Neural cell (in vitro differentiated cells): ENCODE measurements at regions not wholly inside any gene's neighbourhood (a gene's known extent, or its start where the extent isn't known, plus 50 kb on each side); places are given as distances from the start of the nearest gene placed in this dataset.

Source experiments
- EZH2 ChIP-seq: fragments of 200-600, 300-800 bp; shearing (Covaris generic), sonication (generic); IDR thresholded peaks from 2 replicates; pipeline ENCODE4 v1.6.1; 2014; ENCODE audit warnings: antibody characterized with exemption, low read length, borderline replicate concordance, mild to moderate bottlenecking; ENCODE audit not compliant: insufficient read depth, poor library complexity, severe bottlenecking
- MXI1 ChIP-seq: fragments of 450-650 bp; conservative IDR thresholded peaks from 2 replicates; pipeline ENCODE4 v1.6.1; 2014; ENCODE audit warnings: antibody characterized with exemption, mild to moderate bottlenecking; ENCODE audit not compliant: poor library complexity, severe bottlenecking
- POLR2AphosphoS5 ChIP-seq: IDR thresholded peaks from 2 replicates; pipeline ENCODE4 v1.6.1; 2012
- RAD21 ChIP-seq: fragments of 450-650 bp; conservative IDR thresholded peaks from 2 replicates; pipeline ENCODE4 v1.6.1; 2014; ENCODE audit warnings: antibody characterized with exemption, mild to moderate bottlenecking, moderate library complexity
- SMC3 ChIP-seq: fragments of 450-650 bp; conservative IDR thresholded peaks from 2 replicates; pipeline ENCODE4 v1.6.1; 2014; ENCODE audit warnings: antibody characterized with exemption, mild to moderate bottlenecking, moderate library complexity; ENCODE audit not compliant: poor library complexity
- TAF1 ChIP-seq: IDR thresholded peaks from 2 replicates; pipeline ENCODE4 v1.6.1; 2012; ENCODE audit warnings: low read depth
- TF ChIP-seq, protein P1 (sequence below): fragments of 450-650 bp; IDR thresholded peaks from 2 replicates; pipeline ENCODE4 v1.5.1; 2014; ENCODE audit warnings: antibody characterized with exemption, mild to moderate bottlenecking, moderate library complexity; ENCODE audit not compliant: poor library complexity, severe bottlenecking

DNA sequence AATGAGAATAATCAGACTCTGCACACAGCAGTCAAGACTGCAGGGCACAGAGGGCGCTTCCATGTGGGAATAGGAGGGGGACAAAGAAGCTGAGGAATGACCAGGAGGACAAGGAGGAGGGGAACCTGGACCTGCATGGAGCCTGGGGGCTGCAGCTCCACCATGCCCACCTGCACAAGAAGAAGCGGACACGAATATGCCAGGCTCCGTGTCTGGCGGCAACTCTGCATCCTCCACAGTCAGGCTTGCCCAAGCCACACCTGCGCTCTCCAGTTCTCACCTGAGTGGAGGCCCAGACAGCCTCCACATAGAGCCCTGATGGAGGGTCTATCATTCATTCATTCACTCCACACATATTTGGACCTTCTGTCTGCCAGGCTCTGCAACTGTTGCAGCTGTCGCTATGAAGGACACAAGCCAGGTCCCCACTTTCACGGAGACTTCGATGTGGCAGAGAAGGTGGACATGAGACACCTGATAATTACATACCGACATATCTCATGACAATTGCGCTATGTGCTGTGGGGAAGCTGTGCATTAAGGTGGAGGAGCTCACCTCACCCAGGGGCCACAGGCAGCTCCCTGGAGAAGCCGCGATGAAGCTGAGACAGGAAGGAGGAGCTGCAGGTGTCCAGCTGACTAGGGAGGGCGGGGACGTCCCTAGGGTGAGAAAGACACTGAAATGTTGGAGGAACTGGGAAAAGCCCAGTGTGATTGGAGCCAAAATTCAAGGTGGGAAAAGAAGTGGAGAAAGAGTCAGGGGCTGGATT is 159.2 kb downstream of the INHBB start:
- TF ChIP-seq, protein P1, sequence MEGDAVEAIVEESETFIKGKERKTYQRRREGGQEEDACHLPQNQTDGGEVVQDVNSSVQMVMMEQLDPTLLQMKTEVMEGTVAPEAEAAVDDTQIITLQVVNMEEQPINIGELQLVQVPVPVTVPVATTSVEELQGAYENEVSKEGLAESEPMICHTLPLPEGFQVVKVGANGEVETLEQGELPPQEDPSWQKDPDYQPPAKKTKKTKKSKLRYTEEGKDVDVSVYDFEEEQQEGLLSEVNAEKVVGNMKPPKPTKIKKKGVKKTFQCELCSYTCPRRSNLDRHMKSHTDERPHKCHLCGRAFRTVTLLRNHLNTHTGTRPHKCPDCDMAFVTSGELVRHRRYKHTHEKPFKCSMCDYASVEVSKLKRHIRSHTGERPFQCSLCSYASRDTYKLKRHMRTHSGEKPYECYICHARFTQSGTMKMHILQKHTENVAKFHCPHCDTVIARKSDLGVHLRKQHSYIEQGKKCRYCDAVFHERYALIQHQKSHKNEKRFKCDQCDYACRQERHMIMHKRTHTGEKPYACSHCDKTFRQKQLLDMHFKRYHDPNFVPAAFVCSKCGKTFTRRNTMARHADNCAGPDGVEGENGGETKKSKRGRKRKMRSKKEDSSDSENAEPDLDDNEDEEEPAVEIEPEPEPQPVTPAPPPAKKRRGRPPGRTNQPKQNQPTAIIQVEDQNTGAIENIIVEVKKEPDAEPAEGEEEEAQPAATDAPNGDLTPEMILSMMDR, result no peak
- TF ChIP-seq EZH2 (no peak), POLR2AphosphoS5 (no peak), SMC3 (no peak), TAF1 (no peak), RAD21 (no peak), MXI1 (no peak)
